AG04450 (cell line): ENCODE measurements at regions not wholly inside any gene's neighbourhood (a gene's known extent, or its start where the extent isn't known, plus 50 kb on each side); places are given as distances from the start of the nearest gene placed in this dataset.

Experiments
- CTCF ChIA-PET: fragments of 300-600, 350-600 bp; formaldehyde crosslinking; extraction: SDS; loops from one replicate; lab custom pipeline; 2022; ENCODE audit warnings: antibody characterized with exemption, inconsistent platforms; lab: Charles Lee
- POLR2A ChIA-PET: fragments of 350-600 bp; formaldehyde crosslinking; extraction: SDS; loops from one replicate; lab custom pipeline; 2021; ENCODE audit warnings: antibody characterized with exemption, inconsistent platforms; lab: Yijun Ruan, JAX
- DNase-seq: peaks from one replicate; pipeline ENCODE4 v3.0.0-alpha.2; 2011; ENCODE audit warnings: low read depth, low spot score
- H3K27ac ChIP-seq: one replicate; pipeline ENCODE4 v1.5.1; 2012; ENCODE audit warnings: low read depth, low read length, control low read depth
- H3K27me3 ChIP-seq: one replicate; pipeline ENCODE4 v1.6.0; 2012; ENCODE audit warnings: low read length; ENCODE audit not compliant: control insufficient read depth, insufficient read depth
- H3K4me3 ChIP-seq: 2 replicates; pipeline ENCODE4 v1.5.1; 2011; ENCODE audit warnings: mild to moderate bottlenecking, low read depth, low read length, control low read depth
- H3K9me3 ChIP-seq: 2 replicates; pipeline ENCODE4 v1.5.1; 2012; ENCODE audit warnings: low read length; ENCODE audit not compliant: control insufficient read depth, insufficient read depth
- TF ChIP-seq, protein P1 (sequence below): IDR thresholded peaks from 2 replicates; pipeline ENCODE4 v1.5.1; 2011; ENCODE audit warnings: low read depth, low read length, control low read depth, inconsistent platforms

- CTCF ChIA-PET = no interaction called here
- no peak overlapping the region for H3K4me3 ChIP-seq
- no peaks in the 10 kb centered on the region for H3K9me3 ChIP-seq
- H3K27ac ChIP-seq = no peak overlapping the region
- POLR2A ChIA-PET = interaction anchor here (0.7 kb wide), 1 partner anchor 824 kb away, joined by 3 read pairs; no protein-coding TSS in a partner anchor
- TF ChIP-seq, protein P1, sequence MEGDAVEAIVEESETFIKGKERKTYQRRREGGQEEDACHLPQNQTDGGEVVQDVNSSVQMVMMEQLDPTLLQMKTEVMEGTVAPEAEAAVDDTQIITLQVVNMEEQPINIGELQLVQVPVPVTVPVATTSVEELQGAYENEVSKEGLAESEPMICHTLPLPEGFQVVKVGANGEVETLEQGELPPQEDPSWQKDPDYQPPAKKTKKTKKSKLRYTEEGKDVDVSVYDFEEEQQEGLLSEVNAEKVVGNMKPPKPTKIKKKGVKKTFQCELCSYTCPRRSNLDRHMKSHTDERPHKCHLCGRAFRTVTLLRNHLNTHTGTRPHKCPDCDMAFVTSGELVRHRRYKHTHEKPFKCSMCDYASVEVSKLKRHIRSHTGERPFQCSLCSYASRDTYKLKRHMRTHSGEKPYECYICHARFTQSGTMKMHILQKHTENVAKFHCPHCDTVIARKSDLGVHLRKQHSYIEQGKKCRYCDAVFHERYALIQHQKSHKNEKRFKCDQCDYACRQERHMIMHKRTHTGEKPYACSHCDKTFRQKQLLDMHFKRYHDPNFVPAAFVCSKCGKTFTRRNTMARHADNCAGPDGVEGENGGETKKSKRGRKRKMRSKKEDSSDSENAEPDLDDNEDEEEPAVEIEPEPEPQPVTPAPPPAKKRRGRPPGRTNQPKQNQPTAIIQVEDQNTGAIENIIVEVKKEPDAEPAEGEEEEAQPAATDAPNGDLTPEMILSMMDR = no peak
- DNase-seq = no peak
- H3K27me3 ChIP-seq = no peaks in the 10 kb centered on the region
Measured at GRCh38 chr20:48532028-48532427, 295.8 kb downstream of the PREX1 start.

DNA sequence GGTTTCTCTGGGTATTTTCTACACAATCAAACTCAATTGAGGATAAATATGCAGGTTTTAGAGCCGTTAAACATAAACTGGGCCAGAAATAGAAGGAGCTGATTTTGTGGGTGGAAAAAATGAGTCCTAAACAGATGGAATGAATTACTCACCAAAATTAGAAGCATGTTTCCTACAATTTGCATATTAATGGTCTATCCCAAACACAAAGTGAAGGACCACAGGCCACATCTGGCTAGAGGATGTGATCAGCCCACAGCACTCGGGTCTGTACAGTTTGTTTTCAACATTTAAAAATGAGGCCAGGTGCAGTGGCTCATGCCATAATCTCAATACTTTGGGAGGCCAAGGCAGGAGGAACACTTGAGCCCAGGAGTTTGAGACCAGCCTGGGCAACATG, 296.3 kb downstream of the PREX1 start:
- TF ChIP-seq, protein P1 = no peak
- Histone ChIP-seq H3K27me3 (no peaks in the 10 kb centered on the region), H3K4me3 (no peak overlapping the region), H3K9me3 (no peaks in the 10 kb centered on the region), H3K27ac (no peak overlapping the region)
- ChIA-PET POLR2A (interaction anchor here (0.7 kb wide), 1 partner anchor 53 kb away, joined by 4 read pairs; no protein-coding TSS in a partner anchor), CTCF (no interaction called here)
- no peak for DNase-seq

GRCh38 chr20:48530957-48531356, 296.8 kb downstream of the PREX1 start:
- POLR2A ChIA-PET = interaction anchor here (0.7 kb wide), 1 partner anchor 53 kb away, joined by 4 read pairs; no protein-coding TSS in a partner anchor
- TF ChIP-seq, protein P1 = no peak
- no peak for DNase-seq
- Histone ChIP-seq H3K9me3 (no peaks in the 10 kb centered on the region), H3K4me3 (no peak overlapping the region), H3K27ac (no peak overlapping the region), H3K27me3 (no peaks in the 10 kb centered on the region)
- CTCF ChIA-PET = no interaction called here

- Histone ChIP-seq H3K27ac (no peak overlapping the region), H3K4me3 (no peak overlapping the region), H3K27me3 (no peaks in the 10 kb centered on the region), H3K9me3 (no peaks in the 10 kb centered on the region)
- ChIA-PET CTCF (no interaction called here), POLR2A (no interaction called here)
- no peak for DNase-seq
- TF ChIP-seq, protein P1 = no peak
Measured at GRCh38 chr20:48528346-48528745, 299.5 kb downstream of the PREX1 start.

- Histone ChIP-seq H3K27me3 (no peaks in the 10 kb centered on the region), H3K4me3 (no peak overlapping the region), H3K9me3 (no peaks in the 10 kb centered on the region), H3K27ac (no peak overlapping the region)
- no peak for DNase-seq
- ChIA-PET CTCF (interaction anchor here (0.6 kb wide), 1 partner anchor 377 kb away, joined by 4 read pairs; no protein-coding TSS in a partner anchor), POLR2A (no interaction called here)
- TF ChIP-seq, protein P1 = no peak
Measured at GRCh38 chr20:48527771-48528170, 300.0 kb downstream of the PREX1 start.
